NCI-H2196 (cell line): ENCODE measurements at regions not wholly inside any gene's neighbourhood (a gene's known extent, or its start where the extent isn't known, plus 50 kb on each side); places are given as distances from the start of the nearest gene placed in this dataset.
A peak's percentile ranks its signal among the peaks of the same experiment; 100 is the strongest.
"Not testable (repeated sequence)": the region's sequence is repeated elsewhere in the genome, so short reads cannot be mapped to it uniquely, and the experiment has no call there.

Experiments used
- DNase-seq: peaks from one replicate; lab custom pipeline; 2025; ENCODE audit not compliant: unreplicated experiment; lab: John Stamatoyannopoulos, UW

DNA sequence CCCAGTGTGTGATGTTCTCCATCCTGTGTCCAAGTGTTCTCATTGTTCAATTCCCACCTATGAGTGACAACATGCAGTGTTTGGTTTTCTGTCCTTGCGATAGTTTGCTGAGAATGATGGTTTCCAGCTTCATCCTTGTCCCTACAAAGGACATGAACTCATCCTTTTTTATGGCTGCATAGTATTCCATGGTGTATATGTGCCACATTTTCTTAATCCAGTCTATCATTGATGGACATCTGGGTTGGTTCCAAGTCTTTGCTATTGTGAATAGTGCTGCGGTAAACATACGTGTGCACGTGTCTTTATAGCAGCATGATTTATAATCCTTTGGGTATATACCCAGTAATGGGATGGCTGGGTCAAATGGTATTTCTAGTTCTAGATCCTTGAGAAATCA, 134.3 kb downstream of the CCDC71L start:
- not testable (repeated sequence) for DNase-seq

DNA sequence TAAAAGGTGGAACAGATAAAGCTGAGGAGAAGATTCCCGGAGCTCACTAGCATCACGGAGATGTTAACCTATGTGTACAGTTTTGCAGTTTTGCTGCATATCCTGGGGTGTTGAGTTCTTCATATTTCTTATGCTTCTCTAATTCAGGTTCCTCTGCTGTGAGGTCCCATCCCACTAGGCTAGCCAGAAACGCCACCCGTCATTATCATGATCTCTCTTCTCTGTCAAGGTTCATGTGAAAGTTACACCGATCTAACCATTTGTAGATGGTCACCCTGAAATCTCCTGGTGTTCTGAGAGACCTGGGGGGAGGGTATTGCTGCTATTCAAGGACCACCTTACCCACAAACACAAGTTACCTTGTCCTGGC, 136.3 kb downstream of the CCDC71L start:
- DNase-seq = no peak

DNA sequence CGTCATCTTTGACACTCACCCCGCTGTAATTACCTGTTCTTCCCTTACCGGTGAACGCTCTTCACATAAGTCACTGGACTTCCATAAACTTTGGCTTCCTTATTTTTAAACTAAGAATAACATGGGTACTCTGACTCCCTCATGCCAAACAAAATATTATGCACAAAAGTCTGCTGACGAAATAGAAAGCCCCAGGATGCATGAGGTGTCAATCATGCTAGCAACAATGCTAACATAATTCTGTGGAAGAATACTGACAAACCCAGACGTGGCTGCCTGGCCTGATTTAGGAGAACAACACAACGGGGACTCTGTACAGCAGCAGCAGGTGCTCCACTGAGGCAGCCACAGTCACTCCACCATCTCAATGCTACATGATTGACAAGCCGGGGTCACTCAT, 137.5 kb downstream of the CCDC71L start:
- DNase-seq = no peak

DNA sequence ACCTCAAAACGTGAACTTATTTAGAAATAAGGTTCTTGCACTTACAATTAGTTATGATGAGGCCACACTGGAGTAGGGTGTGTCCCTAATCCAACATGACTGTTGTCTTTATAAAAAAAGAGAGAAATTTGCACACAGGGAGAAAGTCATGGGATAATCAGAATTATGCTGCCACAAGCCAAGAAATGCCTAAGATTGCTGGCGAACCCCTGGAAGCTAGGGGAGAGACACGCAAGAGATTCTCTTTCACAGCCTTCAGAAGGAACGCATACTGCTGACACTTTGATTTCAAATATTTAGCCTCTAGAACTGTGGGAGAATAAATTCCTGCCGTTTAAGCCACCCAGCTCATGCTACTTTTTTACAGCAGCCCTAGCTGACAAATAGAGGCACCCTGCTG, 138.3 kb downstream of the CCDC71L start:
- DNase-seq = no peak

DNA sequence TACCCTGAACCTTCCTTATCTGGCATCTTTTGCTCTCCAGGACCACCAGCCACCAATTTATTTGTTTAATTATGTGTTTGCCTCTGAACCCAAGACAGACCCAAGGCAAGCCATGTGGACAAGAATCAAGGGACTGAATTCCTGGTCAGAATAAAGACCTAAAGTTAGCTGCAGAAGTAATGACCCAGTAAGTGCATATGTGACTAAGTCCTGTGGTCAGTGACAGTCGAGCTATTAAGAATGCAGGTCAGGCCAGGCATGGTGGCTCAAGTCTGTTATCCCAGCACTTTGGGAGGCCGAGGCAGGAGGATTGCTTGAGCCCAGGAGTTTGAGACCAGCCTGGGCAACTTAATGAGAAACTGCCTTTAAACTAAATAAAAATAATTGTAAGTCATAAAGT, 139.4 kb downstream of the CCDC71L start:
- no peak for DNase-seq

DNA sequence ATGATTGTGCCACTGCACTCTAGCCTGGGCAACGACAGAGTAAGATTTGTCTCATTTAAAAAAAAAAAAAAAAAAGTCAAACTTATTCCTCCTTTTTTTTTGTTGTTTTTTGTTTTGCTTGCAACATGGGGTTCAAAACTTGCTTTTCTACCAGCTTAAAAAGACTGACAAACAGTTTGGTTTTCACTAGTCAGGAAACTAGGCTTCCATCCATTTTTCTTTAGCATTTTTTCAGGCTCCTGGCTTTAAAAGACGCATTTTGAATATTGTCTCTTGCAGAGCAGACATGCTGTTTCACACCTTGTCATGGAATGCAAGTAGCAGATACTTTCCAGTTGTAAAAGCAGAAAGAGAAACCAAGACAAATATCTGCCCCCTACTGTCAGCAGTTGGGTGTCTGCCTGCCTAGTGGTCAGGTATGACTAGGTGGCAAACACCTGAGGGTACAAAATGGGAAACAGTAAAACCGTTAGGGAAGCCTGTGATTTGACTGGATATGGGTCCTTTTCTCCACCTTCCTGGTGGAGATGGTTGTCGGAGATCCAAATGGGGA, 139.9 kb downstream of the CCDC71L start:
- no peak for DNase-seq

DNA sequence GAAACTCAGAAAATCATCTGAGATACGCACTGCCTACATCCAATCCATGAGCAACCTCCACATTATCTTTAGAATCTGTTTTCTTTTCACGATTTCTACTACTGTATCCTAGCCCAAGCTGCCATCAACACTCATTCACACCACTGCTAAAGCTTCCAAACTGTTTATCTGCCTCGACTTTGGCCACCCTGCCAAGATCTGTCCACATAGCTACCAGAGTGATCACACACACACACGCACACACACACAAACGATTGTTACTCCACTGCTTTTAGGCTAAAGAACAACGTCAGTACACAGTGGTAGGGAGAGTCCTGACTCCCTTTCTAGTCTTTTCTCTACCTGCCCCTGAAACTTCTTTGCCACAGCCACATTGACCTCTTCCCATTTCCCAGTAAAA, 142.0 kb downstream of the CCDC71L start:
- no peak for DNase-seq

DNA sequence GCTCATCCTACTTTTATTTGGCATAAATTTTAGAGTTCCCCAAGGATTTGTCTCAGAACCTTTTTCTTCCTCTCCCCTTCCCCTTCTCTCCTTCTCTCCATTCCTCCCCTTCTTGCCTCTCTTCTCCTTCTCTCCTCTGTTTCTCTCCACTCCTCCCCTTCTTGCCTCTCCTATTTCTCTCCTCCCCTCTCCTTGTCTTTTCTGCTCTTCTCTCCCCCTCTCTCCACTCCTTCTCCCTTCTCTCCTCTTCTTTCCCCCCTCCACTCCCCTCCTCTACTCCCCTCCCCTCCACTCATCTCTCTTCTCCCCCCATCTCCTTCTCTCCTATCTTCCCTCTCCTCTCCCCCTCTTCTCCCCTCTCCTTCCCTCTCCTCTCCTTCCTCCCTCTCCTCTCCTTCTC, 142.7 kb downstream of the CCDC71L start:
- no peak for DNase-seq

DNA sequence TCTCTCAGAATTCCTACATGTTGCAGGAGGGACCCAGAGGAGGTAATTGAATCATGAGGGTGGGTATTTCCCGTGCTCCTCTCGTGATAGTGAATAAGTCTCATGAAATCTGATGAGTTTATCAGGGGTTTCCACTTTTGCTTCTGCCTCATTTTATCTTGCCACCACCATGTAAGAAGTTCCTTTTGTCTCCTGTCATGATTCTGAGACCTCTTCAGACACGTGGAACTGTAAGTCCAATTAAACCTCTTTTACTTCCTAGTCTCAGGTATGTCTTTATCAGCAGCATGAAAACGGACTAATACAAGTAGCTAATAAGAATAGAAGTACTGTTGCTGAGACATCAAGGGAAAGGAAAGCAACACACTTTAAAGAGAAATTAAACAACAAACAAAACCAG, 143.4 kb downstream of the CCDC71L start:
- DNase-seq = no peak

DNA sequence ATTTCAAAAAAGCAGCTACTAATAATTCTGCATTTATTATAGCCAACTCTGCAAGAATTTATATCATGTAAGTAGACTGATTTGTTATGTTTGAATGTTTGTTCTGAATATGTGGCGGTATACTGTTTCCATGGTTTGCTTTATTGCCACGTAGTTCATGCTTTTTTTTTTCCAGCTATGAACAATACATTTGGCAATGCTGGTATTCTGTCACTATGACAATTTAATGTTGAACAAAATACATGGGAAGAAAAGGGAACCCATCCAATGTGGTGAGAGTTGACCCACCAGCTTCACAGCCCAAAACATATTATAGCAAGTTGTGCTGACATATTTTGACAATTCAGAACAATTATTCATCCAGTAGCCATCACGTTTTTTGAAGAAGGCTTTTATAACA, 145.6 kb downstream of the CCDC71L start:
- DNase-seq = no peak

DNA sequence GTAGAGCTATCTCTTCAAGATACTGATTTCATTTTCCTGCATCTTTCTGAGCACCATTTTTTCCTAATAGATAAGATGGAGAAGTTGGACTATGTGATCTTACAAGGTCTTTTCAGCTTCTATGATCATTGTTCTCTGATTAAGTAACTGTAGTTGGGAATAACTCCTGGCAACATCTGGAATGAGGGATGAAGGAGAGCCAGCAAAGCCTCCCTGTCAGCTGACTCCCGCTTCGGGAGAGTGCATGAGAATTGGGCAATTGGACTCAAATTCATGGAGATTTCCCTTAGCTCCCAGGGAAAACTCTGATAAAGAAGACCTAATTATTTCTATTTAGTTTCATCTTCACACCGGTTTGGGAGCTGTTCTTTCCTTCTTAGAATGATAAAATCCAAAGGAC, 146.1 kb downstream of the CCDC71L start:
- no peak for DNase-seq

DNA sequence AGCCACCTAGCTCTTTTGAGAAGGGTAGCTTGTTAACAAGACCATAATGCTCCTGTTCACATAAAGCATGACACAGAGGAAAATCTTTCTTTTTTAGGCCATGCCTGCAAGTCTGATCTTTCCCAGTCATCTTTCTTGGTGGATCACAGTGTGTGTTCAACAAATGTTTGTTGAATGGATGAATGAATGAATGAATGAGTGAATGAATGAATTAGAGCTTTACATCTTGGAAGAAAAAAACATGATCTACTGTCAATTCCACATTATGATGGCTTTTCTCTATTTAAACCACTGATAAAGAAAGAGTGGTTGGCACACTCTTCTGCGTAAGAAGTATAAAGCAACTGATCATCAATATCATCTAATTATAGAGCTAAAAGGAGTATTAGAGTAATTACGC, 148.7 kb downstream of the CCDC71L start:
- DNase-seq = no peak

DNA sequence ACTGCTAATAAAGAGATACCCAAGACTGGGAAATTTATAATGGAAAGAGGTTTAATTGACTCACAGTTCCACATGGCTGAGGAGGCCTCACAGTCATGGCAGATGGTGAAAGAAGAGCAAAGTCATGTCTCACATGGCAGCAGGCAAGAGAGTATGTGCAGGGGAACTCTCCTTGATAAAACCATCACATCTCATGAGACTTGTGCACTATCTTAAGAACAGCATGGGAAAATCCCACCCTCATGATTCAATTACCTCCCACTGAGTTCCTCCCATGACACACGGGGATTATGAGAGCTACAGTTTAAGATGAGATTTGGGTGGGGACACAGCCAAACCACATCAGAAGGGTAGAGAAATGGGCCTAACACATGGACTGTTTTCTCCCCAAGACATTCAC, 156.3 kb downstream of the CCDC71L start:
- DNase-seq = no peak

DNA sequence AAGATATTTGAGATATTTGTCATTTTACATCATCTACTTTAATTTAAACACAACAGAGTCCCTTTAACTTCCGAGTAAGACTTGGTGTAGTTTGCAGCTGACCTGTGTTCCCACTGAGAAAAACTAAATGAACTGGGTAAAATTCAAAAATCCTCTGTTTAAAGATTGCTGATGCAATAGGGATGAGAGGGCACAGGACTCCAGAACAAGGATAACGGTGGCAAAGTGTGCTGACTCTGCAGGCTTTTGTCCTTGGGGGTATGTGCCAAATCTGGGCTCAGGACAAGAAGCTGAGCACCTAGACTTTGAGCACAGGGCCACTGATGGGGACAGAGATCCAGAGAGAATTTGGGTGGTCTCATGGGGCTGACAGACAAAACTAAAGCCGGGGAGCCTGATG, 156.8 kb downstream of the CCDC71L start:
- DNase-seq = no peak

DNA sequence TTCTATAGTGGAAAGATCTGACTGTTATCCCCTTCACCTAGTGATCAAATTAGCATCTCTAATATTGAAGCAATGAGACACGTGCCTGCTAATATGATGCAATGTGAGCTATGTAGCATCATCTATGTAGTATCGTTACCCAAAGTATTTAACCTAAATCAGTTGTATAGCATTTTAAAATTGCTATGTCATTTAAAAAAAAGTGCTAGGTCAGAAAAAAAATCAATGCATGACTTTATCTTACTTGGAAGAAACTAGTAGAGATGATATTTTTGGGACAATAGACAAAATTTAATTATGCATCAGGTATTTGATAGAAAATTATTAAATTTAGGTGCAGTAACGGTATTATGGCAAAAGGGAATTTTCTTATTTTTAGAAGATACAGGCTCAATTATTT, 157.3 kb downstream of the CCDC71L start:
- no peak for DNase-seq

DNA sequence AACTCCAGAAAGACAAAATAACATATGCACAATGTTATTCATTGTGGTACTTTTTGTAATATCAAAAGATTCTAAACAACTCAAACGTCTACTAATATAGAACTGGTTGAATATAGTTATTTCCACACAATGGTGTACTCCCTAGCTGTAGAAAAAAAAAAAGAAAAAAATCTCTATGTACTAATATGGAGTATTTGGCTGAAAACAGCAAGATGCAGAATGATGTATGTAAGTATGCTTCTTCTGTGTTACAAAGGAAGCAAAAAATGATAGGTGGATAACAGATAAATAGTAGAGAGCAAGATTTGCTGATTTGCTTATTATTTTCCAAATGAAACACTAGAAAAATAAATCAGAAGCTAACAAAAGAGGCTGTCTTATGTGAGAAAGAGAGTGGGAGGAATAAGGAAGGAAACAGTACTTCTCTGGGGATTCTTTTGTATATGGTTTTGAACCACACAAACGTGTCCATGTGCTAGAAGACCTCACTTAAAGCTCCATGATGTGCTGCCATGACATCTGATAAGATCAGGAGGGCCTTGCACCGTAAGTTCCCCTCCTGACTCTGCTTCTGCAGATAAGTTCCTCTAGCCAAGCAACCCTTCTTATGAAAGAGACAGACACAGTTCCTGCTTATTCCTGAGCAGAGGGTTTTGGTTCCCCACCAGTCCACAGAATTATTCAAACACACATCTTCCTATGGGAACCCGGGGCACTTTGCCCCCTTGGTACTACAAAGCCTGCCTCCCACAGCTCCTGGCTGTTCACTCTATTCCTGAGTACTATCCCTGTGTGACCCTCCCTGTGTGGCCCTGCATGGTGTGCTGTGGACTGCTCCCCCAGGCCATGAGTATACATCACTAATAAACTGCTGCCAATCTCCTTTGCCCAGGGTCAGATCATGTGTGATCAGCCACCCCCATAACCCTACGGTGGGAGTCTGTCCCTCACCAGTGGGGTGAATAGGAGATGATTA, 159.1 kb downstream of the CCDC71L start:
- no peak for DNase-seq

DNA sequence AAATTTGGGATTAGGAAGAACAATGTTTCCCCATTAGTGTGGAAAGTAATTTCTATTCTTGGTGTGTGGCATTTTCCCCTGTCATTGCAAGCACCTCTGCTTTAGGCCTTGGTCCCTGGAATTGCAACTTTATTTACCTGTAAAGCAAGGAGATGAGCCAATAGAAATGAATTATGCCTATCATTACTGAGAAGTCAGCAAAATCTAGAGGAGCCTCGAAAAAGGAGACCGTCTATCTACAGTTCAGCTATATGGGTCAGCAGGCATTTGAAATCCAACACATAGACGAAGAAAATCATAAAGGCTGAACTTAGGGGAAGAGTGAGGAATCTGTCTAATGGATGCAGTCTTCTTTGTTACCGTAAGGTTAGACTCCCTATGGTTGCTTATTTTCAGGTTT, 161.1 kb downstream of the CCDC71L start:
- no peak for DNase-seq

DNA sequence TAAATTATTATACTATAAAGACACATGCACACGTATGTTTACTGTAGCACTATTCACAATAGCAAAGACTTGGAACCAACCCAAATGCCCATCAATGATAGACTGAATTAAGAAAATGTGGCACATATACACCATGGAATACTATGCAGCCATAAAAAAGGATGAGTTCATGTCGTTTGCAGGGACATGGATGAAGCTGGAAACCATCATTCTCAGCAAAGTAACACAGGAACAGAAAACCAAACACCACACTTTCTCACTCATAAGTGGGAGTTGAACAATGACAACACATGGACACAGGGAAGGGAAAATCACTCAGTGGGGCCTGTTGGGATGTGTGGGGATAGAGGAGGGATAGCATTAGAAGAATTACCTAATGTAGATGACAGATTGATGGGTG, 163.0 kb downstream of the CCDC71L start:
- not testable (repeated sequence) for DNase-seq

DNA sequence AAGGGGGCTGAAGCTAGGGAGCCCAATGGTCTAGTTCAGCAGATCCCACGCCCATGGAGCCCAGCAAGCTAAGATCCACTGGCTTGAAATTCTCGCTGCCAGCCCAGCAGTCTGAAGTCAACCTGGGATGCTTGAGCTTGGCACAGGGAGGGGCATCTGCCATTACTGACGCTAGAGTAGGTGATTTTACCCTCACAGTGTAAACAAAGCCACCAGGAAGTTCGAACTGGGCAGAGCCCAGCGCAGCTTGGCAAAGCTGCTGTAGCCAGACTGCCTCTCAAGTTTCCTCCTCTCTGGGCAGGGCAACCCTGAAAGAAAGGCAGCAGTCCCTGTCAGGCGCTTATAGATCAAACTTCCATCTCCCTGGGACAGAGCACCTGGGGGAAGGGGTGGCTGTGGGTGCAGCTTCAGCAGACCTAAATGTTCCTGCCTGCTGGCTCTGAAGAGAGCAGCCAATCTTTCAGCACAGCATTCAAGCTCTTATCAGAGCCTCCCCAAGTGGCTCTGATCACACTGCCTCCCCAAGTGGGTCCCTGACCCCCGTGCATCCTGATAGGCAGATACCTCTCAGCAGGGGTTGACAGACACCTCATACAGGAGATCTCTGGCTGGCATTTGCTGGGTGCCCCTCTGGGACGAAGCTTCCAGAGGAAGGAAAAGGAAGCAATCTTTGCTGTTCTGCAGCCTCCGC, 167.8 kb downstream of the CCDC71L start:
- DNase-seq = peak; percentile 28

DNA sequence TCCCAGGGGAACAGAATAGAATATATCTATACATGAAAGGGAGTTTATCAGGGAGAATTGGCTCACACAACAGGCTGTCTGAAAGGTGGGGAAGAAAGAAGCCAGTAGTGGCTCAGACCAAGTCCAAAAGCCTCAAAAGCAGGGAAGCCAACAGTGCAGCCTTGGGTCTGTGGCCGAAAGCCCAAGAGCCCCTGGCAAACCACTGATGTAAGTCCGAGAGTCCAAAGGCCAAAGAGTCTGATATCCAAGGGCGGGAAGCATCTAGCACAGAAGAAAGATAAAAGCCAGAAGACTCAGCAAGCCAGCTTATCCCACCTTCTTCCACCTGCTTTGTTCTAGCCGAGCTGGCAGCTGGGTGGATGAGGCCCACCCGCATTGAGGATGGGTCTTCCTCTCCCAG, 172.5 kb downstream of the CCDC71L start:
- no peak for DNase-seq

DNA sequence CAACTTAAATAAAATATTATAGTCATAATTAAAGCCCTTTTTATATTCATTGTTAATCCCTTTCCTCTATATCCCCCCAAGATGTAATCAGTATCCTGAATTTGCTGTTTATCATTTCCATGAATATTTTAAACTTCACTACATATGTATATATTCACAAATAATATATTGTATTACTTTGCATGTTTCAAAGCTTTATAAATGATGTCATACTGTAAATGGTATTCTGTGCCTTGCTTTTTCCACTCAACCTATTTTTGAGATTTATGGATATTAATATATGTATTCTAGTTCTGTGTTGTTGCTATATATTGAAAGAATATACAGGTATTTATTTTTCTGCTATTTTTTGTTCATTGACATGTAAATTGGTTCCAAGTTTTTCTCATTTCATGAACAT, 173.1 kb downstream of the CCDC71L start:
- no peak for DNase-seq

DNA sequence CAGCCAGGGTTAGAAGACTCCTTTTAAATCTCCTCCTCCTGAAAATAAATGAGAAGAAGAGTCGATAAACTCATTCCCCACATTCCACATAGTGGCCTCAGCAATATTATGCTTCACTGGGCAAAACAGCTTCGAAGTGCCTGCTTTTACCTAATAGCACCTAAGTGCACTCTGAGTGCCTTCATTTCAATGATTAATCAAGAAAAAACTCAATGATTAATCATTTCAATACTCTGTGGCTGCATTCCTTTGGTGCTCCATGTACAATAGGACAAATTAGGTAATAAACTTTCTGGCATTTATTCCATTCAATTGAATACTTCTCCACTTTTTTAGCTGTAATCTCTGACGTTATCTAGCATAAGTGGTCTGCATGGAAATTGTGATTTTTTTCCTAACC, 174.6 kb downstream of the CCDC71L start:
- no peak for DNase-seq
